IMR-90 (cell line): ENCODE measurements at regions not wholly inside any gene's neighbourhood (a gene's known extent, or its start where the extent isn't known, plus 50 kb on each side); places are given as distances from the start of the nearest gene placed in this dataset.
A peak's percentile ranks its signal among the peaks of the same experiment; 100 is the strongest.

Experiments used
- ATAC-seq: fragments of 200-7000 bp; cut with Tn5 transposase; 2 replicates; pipeline ENCODE4 v1.9.1; 2020; ENCODE audit warnings: low read depth, mild to moderate bottlenecking, moderate library complexity
- BruUV-seq: library from RNA; stranded (reverse); fragments of 400-500 nt; replicated peaks from 2 replicates; lab custom pipeline; 2021; lab: Mats Ljungman, UMichigan
- CTCF ChIA-PET: fragments of 300-600 bp; formaldehyde crosslinking; extraction: SDS; loops from one replicate; lab custom pipeline; 2021; ENCODE audit warnings: antibody characterized with exemption; lab: Yijun Ruan, JAX
- POLR2A ChIA-PET: fragments of 300-600 bp; sonication (Branson Sonifier 250); formaldehyde crosslinking; loops from one replicate; lab custom pipeline; 2022; ENCODE audit warnings: antibody characterized with exemption; ENCODE audit not compliant: unreplicated experiment; lab: Charles Lee
- DNase-seq: peaks from one replicate; pipeline ENCODE4 v3.0.0; 2013
- H2AFZ ChIP-seq: replicated peaks from 2 replicates; pipeline ENCODE3; 2013; ENCODE audit warnings: low read length, mild to moderate bottlenecking; ENCODE audit not compliant: poor library complexity
- H2AK5ac ChIP-seq: 2 replicates; pipeline ENCODE4 v1.6.1; 2013; ENCODE audit warnings: low read depth, low read length, inconsistent platforms
- H2AK9ac ChIP-seq: replicated peaks from 2 replicates; pipeline ENCODE3; 2013; ENCODE audit warnings: mild to moderate bottlenecking, low read depth, low read length, moderate library complexity; ENCODE audit not compliant: poor library complexity
- H2BK120ac ChIP-seq: 2 replicates; pipeline ENCODE4 v1.6.1; 2013; ENCODE audit warnings: low read depth, low read length, inconsistent platforms
- H2BK15ac ChIP-seq: 3 replicates; pipeline ENCODE4 v1.6.1; 2013; ENCODE audit warnings: low read depth, low read length, inconsistent platforms
- H2BK20ac ChIP-seq: 2 replicates; pipeline ENCODE4 v1.6.1; 2013; ENCODE audit warnings: low read depth, mild to moderate bottlenecking, inconsistent platforms, low read length, moderate library complexity
- H2BK5ac ChIP-seq: 2 replicates; pipeline ENCODE4 v1.6.1; 2013; ENCODE audit warnings: mild to moderate bottlenecking, low read depth, low read length, inconsistent platforms; ENCODE audit not compliant: poor library complexity, severe bottlenecking
- H3K14ac ChIP-seq: replicated peaks from 2 replicates; pipeline ENCODE4 v1.6.1; 2013; ENCODE audit warnings: low read depth, low read length, inconsistent platforms
- H3K18ac ChIP-seq: 2 replicates; pipeline ENCODE4 v1.6.1; 2013; ENCODE audit warnings: low read depth, low read length, control low read depth
- H3K23ac ChIP-seq: 2 replicates; pipeline ENCODE4 v1.6.1; 2013; ENCODE audit warnings: low read depth, low read length, inconsistent platforms
- H3K27ac ChIP-seq: 2 replicates; pipeline ENCODE4 v1.5.1; 2013; ENCODE audit warnings: mild to moderate bottlenecking, control low read depth, low read length; ENCODE audit not compliant: insufficient read depth
- H3K27me3 ChIP-seq: 2 replicates; pipeline ENCODE4 v1.6.1; 2013; ENCODE audit warnings: low read length; ENCODE audit not compliant: control insufficient read depth, insufficient read depth
- H3K36me3 ChIP-seq: 2 replicates; pipeline ENCODE4 v1.6.1; 2013; ENCODE audit warnings: low read length, mixed read lengths; ENCODE audit not compliant: control insufficient read depth, insufficient read depth
- H3K4ac ChIP-seq: 2 replicates; pipeline ENCODE4 v1.6.1; 2013; ENCODE audit warnings: low read depth, low read length, inconsistent platforms
- H3K4me1 ChIP-seq: 2 replicates; pipeline ENCODE4 v1.6.1; 2013; ENCODE audit warnings: low read length, mixed read lengths; ENCODE audit not compliant: control insufficient read depth, insufficient read depth
- H3K4me2 ChIP-seq: 2 replicates; pipeline ENCODE4 v1.6.1; 2013; ENCODE audit warnings: low read depth, mild to moderate bottlenecking, control low read depth, low read length, moderate library complexity
- H3K4me3 ChIP-seq: 2 replicates; pipeline ENCODE4 v1.5.1; 2013; ENCODE audit warnings: low read depth, mild to moderate bottlenecking, control low read depth, low read length, moderate library complexity; ENCODE audit not compliant: insufficient read depth
- H3K56ac ChIP-seq: 2 replicates; pipeline ENCODE4 v1.6.1; 2013; ENCODE audit warnings: low read length, inconsistent platforms; ENCODE audit not compliant: insufficient read depth; ENCODE audit errors: extremely low read depth
- H3K79me1 ChIP-seq, 2 experiments: 2 replicates each; pipeline ENCODE4 v1.6.1; 2013; ENCODE audit warnings: low read length in 2 of 2, inconsistent platforms in 1 of 2, low read depth in 1 of 2
- H3K9ac ChIP-seq: 2 replicates; pipeline ENCODE4 v1.6.1; 2013; ENCODE audit warnings: low read depth, low read length, control low read depth
- H3K9me1 ChIP-seq: 2 replicates; pipeline ENCODE4 v1.6.1; 2013; ENCODE audit warnings: low read length, inconsistent platforms; ENCODE audit not compliant: insufficient read depth
- H3K9me3 ChIP-seq: 2 replicates; pipeline ENCODE4 v1.6.1; 2013; ENCODE audit warnings: low read length; ENCODE audit not compliant: control insufficient read depth, insufficient read depth
- H4K20me1 ChIP-seq: 2 replicates; pipeline ENCODE4 v1.6.1; 2013; ENCODE audit warnings: low read length, inconsistent platforms; ENCODE audit not compliant: insufficient read depth
- H4K5ac ChIP-seq: 2 replicates; pipeline ENCODE4 v1.6.1; 2013; ENCODE audit warnings: mild to moderate bottlenecking, low read depth, low read length, control low read depth
- H4K8ac ChIP-seq, 2 experiments: 2 replicates each; pipeline ENCODE4 v1.6.1; 2013; ENCODE audit warnings: low read depth in 2 of 2, low read length in 2 of 2, control low read depth in 1 of 2, inconsistent platforms in 1 of 2
- H4K91ac ChIP-seq: 2 replicates; pipeline ENCODE4 v1.6.1; 2013; ENCODE audit warnings: low read depth, low read length, inconsistent platforms; ENCODE audit not compliant: insufficient read depth
- BHLHE40 ChIP-seq: fragments of 150-350 bp; IDR thresholded peaks from 2 replicates; pipeline ENCODE4 v1.6.1; 2016; ENCODE audit warnings: mild to moderate bottlenecking, low read depth, low read length
- ELK1 ChIP-seq: fragments of 150-350 bp; IDR thresholded peaks from 2 replicates; pipeline ENCODE4 v1.6.1; 2016; ENCODE audit warnings: low read depth, mild to moderate bottlenecking, low read length, moderate library complexity, borderline replicate concordance
- FOS ChIP-seq: fragments of 150-350 bp; IDR thresholded peaks from 2 replicates; pipeline ENCODE4 v1.6.1; 2016; ENCODE audit warnings: low read depth, low read length
- MAZ ChIP-seq: IDR thresholded peaks from 2 replicates; pipeline ENCODE4 v1.6.1; 2012; ENCODE audit warnings: low read depth, mild to moderate bottlenecking, low read length, improper control_type of control experiment, moderate library complexity, borderline replicate concordance
- NFE2L2 ChIP-seq: fragments of 150-350 bp; IDR thresholded peaks from 2 replicates; pipeline ENCODE4 v1.6.1; 2016; ENCODE audit warnings: low read depth, mild to moderate bottlenecking, low read length
- RCOR1 ChIP-seq: IDR thresholded peaks from 2 replicates; pipeline ENCODE4 v1.6.1; 2012; ENCODE audit warnings: mild to moderate bottlenecking, low read length, improper control_type of control experiment; ENCODE audit not compliant: insufficient replicate concordance
- SMC3 ChIP-seq: fragments of 150-350 bp; IDR thresholded peaks from 2 replicates; pipeline ENCODE4 v1.6.1; 2016; ENCODE audit warnings: low read depth, mild to moderate bottlenecking, antibody characterized with exemption, low read length, moderate library complexity
- WGBS, 2 experiments: methylation state at CpG; one replicate each; pipeline versions ENCODE4 v1.1.5 to v1.1.7; 2013; ENCODE audit warnings: missing lambda C conversion rate in 2 of 2; ENCODE audit not compliant: insufficient read length in 1 of 2; ENCODE audit errors: extremely low coverage in 2 of 2; 5-methylcytosine and 5-hydroxymethylcytosine counted together
- dilution Hi-C: fragments of 300-500 bp; cut with HindIII; formaldehyde crosslinking; loops from one replicate; pipeline ENCODE4 v1.14.3; 2018; ENCODE audit warnings: low sequenced_read_pairs; ENCODE audit not compliant: unreplicated experiment
- in situ Hi-C: fragments of 300-500 bp; cut with MboI; formaldehyde crosslinking; loops from 3 replicates; pipeline ENCODE4 v1.14.3; 2019; ENCODE audit warnings: low sequenced_read_pairs, inconsistent platforms, mixed read lengths
- intact Hi-C: fragments of 100-400 bp; cut with micrococcal nuclease; formaldehyde crosslinking; loops from 2 replicates; pipeline ENCODE4 v1.10.0; 2022
- TF ChIP-seq, protein P1 (sequence below): conservative IDR thresholded peaks from 2 replicates; pipeline ENCODE4 v1.5.1; 2012; ENCODE audit warnings: mild to moderate bottlenecking, low read depth, low read length, improper control_type of control experiment

DNA sequence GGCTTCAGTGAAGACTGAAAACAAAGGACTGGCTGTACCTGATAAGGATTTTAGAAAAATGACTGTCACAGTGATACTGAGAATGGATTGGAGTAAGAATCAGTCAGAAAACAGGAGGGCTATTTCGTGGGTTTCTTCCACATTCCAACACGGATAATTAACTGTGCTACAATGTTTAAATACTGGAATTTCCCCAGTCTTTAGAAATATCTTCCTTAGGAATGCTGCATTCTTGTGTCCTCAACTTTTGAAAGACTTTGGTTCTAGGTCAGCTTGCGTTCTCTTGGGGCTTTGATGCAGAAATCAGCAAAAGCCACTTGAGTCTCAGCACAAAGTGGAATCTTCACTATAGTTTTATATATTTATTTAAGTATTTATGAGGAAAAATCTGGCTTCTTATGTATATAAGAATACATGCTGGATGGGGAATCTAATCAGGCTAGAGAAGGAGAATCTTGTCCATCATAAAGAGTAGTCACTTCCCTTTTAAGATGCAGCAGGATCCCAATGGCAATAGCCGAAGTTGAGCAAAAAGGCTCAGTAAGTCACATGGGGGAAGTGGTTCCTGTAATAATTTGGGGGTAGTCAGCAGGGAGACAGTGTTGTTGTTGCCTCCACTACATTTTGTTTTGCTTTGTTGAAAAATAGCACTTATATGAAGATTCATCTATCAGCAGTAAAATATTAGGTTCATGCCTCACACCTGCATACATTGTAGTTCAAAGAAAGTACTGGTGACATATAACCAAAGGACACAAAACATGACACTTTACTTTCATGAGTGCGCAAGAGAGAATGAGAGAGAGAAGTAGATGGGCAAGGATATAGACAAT is 86.0 kb downstream of the CH25H start:
- peak; percentile 25 for DNase-seq
- CTCF ChIA-PET: no interaction called here
- TF ChIP-seq SMC3 (no peak), NFE2L2 (no peak), MAZ (no peak), FOS (no peak), ELK1 (no peak), BHLHE40 (no peak), RCOR1 (no peak)
- TF ChIP-seq, protein P1, sequence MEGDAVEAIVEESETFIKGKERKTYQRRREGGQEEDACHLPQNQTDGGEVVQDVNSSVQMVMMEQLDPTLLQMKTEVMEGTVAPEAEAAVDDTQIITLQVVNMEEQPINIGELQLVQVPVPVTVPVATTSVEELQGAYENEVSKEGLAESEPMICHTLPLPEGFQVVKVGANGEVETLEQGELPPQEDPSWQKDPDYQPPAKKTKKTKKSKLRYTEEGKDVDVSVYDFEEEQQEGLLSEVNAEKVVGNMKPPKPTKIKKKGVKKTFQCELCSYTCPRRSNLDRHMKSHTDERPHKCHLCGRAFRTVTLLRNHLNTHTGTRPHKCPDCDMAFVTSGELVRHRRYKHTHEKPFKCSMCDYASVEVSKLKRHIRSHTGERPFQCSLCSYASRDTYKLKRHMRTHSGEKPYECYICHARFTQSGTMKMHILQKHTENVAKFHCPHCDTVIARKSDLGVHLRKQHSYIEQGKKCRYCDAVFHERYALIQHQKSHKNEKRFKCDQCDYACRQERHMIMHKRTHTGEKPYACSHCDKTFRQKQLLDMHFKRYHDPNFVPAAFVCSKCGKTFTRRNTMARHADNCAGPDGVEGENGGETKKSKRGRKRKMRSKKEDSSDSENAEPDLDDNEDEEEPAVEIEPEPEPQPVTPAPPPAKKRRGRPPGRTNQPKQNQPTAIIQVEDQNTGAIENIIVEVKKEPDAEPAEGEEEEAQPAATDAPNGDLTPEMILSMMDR: no peak

More for the DNA sequence above, 86.0 kb downstream of the CH25H start:
- peak overlapping the region; percentile 77 for H4K91ac ChIP-seq
- WGBS, 2 experiments: no CpG with 5 or more reads among the region's 5 CpGs
- intact Hi-C loops (no loop called here), in situ Hi-C loops (no loop called here), dilution Hi-C loops (no loop called here)
- no peaks in the 10 kb centered on the region for H3K79me1 ChIP-seq
- H3K4me1 ChIP-seq: peaks cover 11% of the 10 kb centered on the region
- H3K23ac ChIP-seq: peak overlapping the region; percentile 71
- 0 out of 4 replicates have a peak overlapping the region, but pooled peaks of 1 of the 2 experiments have one; percentile 8 for H4K8ac ChIP-seq
- H3K4ac ChIP-seq: peak overlapping the region; percentile 72
- POLR2A ChIA-PET: interaction anchor here (0.5 kb wide), 1 partner anchor 722 kb away, joined by 4 read pairs; no protein-coding TSS in a partner anchor
- H3K9me3 ChIP-seq: no peaks in the 10 kb centered on the region
- H2BK15ac ChIP-seq: peak overlapping the region; percentile 68; the same call in 2 of the 3 replicates
- no peak overlapping the region for H2AFZ ChIP-seq
- no peak overlapping the region for H3K4me3 ChIP-seq
- H3K27me3 ChIP-seq: no peaks in the 10 kb centered on the region
- ATAC-seq: peak; percentile 19
- H2BK20ac ChIP-seq: peak overlapping the region; percentile 88
- H4K5ac ChIP-seq: peak overlapping the region; percentile 62; the same call in 1 of the 2 replicates
- peak overlapping the region; percentile 32 for H2BK5ac ChIP-seq
- H3K9ac ChIP-seq: no peak overlapping the region
- H3K18ac ChIP-seq: peak overlapping the region; percentile 91
- H2BK120ac ChIP-seq: peak overlapping the region; percentile 82
- no TSS peak for BruUV-seq
- no peaks in the 10 kb centered on the region for H4K20me1 ChIP-seq
- no peaks in the 10 kb centered on the region for H3K36me3 ChIP-seq
- H3K56ac ChIP-seq: no peak overlapping the region
- H3K9me1 ChIP-seq: peaks cover 4% of the 10 kb centered on the region; the same call in 1 of the 2 replicates
- peak overlapping the region; percentile 62 for H3K14ac ChIP-seq
- H3K4me2 ChIP-seq: peak overlapping the region; percentile 2; the same call in 1 of the 2 replicates
- no peak overlapping the region for H3K27ac ChIP-seq
- no peak overlapping the region for H2AK9ac ChIP-seq
- peak overlapping the region; percentile 82; the same call in 1 of the 2 replicates for H2AK5ac ChIP-seq
